ENCODE measurements at regions not wholly inside any gene's neighbourhood (a gene's known extent, or its start where the extent isn't known, plus 50 kb on each side); places are given as distances from the start of the nearest gene placed in this dataset.

- in situ Hi-C loops (cut with MboI; ENCODE audit: low sequenced_read_pairs, unreplicated experiment): no loop called here
- no peak for TF ChIP-seq CTCF (IDR thresholded peaks at IDR 0.05; ENCODE audit: borderline replicate concordance, control extremely low read depth, extremely low read depth, insufficient read depth, missing control alignments)
- no peak for DNase-seq (ENCODE audit: low spot score)
Measured at GRCh38 chr2:3948191-3948590, 244.8 kb downstream of the DCDC2C start.

DNA sequence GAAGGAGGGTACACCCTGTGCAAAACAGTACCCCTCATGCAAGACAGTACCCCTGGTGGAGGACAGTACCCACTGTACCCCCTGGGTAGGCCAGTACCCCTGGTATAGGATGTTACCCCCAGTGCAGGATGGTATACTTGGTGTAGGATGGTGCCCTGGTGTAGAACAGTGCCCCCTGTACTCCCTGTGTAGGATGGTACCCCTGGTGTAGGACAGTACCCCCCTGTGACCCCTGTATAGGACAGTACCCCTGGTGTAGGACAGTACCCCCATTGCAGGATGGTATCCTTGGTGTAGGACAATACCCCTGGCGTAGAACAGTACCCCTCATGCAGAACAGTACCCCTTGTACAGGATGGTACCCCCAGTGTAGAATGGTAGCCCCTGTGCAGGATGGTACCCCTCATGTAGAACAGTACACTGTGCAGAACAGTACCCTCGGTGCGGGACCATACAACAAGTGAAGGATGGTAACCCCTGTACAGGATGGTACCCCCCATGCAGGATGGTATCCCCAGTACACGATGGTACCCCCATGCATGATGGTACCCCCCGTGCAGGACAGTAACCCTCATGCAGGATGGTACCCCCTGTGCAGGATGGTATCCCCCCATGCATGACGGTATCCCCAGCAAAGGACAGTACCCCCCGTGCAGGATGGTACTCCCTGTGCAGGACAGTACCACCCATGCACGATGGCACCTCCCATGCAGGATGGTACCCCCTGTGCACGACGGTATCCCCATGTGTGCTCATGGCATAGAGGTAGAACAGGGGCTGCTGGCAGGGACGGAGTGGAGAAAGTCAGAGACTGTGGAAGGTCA, 248.0 kb downstream of the DCDC2C start:
- TF ChIP-seq CTCF (IDR thresholded peaks at IDR 0.05; ENCODE audit: borderline replicate concordance, control extremely low read depth, extremely low read depth, insufficient read depth, missing control alignments): no peak
- no peak for DNase-seq (ENCODE audit: low spot score)
- in situ Hi-C loops (cut with MboI; ENCODE audit: low sequenced_read_pairs, unreplicated experiment): no loop called here

GRCh38 chr2:3952866-3953516, 249.6 kb downstream of the DCDC2C start:
- no peak for TF ChIP-seq CTCF (IDR thresholded peaks at IDR 0.05; ENCODE audit: borderline replicate concordance, control extremely low read depth, extremely low read depth, insufficient read depth, missing control alignments)
- in situ Hi-C loops (cut with MboI; ENCODE audit: low sequenced_read_pairs, unreplicated experiment): no loop called here
- no peak for DNase-seq (ENCODE audit: low spot score)

GRCh38 chr2:3954261-3954660, 250.9 kb downstream of the DCDC2C start:
- DNase-seq (ENCODE audit: low spot score): no peak
- TF ChIP-seq CTCF (IDR thresholded peaks at IDR 0.05; ENCODE audit: borderline replicate concordance, control extremely low read depth, extremely low read depth, insufficient read depth, missing control alignments): no peak
- in situ Hi-C loops (cut with MboI; ENCODE audit: low sequenced_read_pairs, unreplicated experiment): no loop called here

- in situ Hi-C loops (cut with MboI; ENCODE audit: low sequenced_read_pairs, unreplicated experiment): no loop called here
- no peak for TF ChIP-seq CTCF (IDR thresholded peaks at IDR 0.05; ENCODE audit: borderline replicate concordance, control extremely low read depth, extremely low read depth, insufficient read depth, missing control alignments)
- DNase-seq (ENCODE audit: low spot score): no peak
Measured at GRCh38 chr2:3956406-3956805, 253.0 kb downstream of the DCDC2C start.

GRCh38 chr2:3956892-3957291, 253.5 kb downstream of the DCDC2C start:
- DNase-seq (ENCODE audit: low spot score): no peak
- in situ Hi-C loops (cut with MboI; ENCODE audit: low sequenced_read_pairs, unreplicated experiment): no loop called here
- no peak for TF ChIP-seq CTCF (IDR thresholded peaks at IDR 0.05; ENCODE audit: borderline replicate concordance, control extremely low read depth, extremely low read depth, insufficient read depth, missing control alignments)
